ENCODE measurements at regions not wholly inside any gene's neighbourhood (a gene's known extent, or its start where the extent isn't known, plus 50 kb on each side); places are given as distances from the start of the nearest gene placed in this dataset.

GRCh38 chr5:39880985-39881384 is 456.2 kb upstream of the DAB2 start:
- no peak for DNase-seq (ENCODE audit: low spot score)

GRCh38 chr5:39877479-39877878 is 452.7 kb upstream of the DAB2 start:
- DNase-seq (ENCODE audit: low spot score): no peak

GRCh38 chr5:39876146-39876545 is 451.4 kb upstream of the DAB2 start:
- DNase-seq (ENCODE audit: low spot score): no peak

- DNase-seq (ENCODE audit: low spot score): no peak
Measured at GRCh38 chr5:39870137-39870536, 445.4 kb upstream of the DAB2 start.

- DNase-seq (ENCODE audit: low spot score): no peak
Measured at GRCh38 chr5:39869396-39869795, 444.6 kb upstream of the DAB2 start.

GRCh38 chr5:39867923-39868322 is 443.1 kb upstream of the DAB2 start:
- no peak for DNase-seq (ENCODE audit: low spot score)

- DNase-seq (ENCODE audit: low spot score): no peak
Measured at GRCh38 chr5:39863926-39864552, 439.3 kb upstream of the DAB2 start.

- no peak for DNase-seq (ENCODE audit: low spot score)
Measured at GRCh38 chr5:39857041-39857440, 432.3 kb upstream of the DAB2 start.

- DNase-seq (ENCODE audit: low spot score): no peak
Measured at GRCh38 chr5:39854771-39855410, 430.1 kb upstream of the DAB2 start.

GRCh38 chr5:39850291-39850690 is 425.5 kb upstream of the DAB2 start:
- no peak for DNase-seq (ENCODE audit: low spot score)

- DNase-seq (ENCODE audit: low spot score): no peak
Measured at GRCh38 chr5:39846144-39846543, 421.4 kb upstream of the DAB2 start.

GRCh38 chr5:39843767-39844166 is 419.0 kb upstream of the DAB2 start:
- no peak for DNase-seq (ENCODE audit: low spot score)

- no peak for DNase-seq (ENCODE audit: low spot score)
Measured at GRCh38 chr5:39835371-39835770, 410.6 kb upstream of the DAB2 start.

- DNase-seq (ENCODE audit: low spot score): no peak
Measured at GRCh38 chr5:39829441-39829840, 404.7 kb upstream of the DAB2 start.

GRCh38 chr5:39826051-39826450 is 401.3 kb upstream of the DAB2 start:
- no peak for DNase-seq (ENCODE audit: low spot score)

- DNase-seq (ENCODE audit: low spot score): no peak
Measured at GRCh38 chr5:39825301-39825700, 400.5 kb upstream of the DAB2 start.

GRCh38 chr5:39822020-39822419 is 397.2 kb upstream of the DAB2 start:
- no peak for DNase-seq (ENCODE audit: low spot score)

- DNase-seq (ENCODE audit: low spot score): no peak
Measured at GRCh38 chr5:39816866-39817265, 392.1 kb upstream of the DAB2 start.

GRCh38 chr5:39816156-39816845 is 391.5 kb upstream of the DAB2 start:
- no peak for DNase-seq (ENCODE audit: low spot score)

GRCh38 chr5:39815711-39816110 is 390.9 kb upstream of the DAB2 start:
- no peak for DNase-seq (ENCODE audit: low spot score)

GRCh38 chr5:39811381-39811780 is 386.6 kb upstream of the DAB2 start:
- no peak for DNase-seq (ENCODE audit: low spot score)

- DNase-seq (ENCODE audit: low spot score): no peak
Measured at GRCh38 chr5:39808656-39809055, 383.9 kb upstream of the DAB2 start.

GRCh38 chr5:39801306-39801705 is 376.5 kb upstream of the DAB2 start:
- DNase-seq (ENCODE audit: low spot score): no peak

Data from AG08395 (cell line).